GM12878 (cell line): ENCODE measurements at regions not wholly inside any gene's neighbourhood (a gene's known extent, or its start where the extent isn't known, plus 50 kb on each side); places are given as distances from the start of the nearest gene placed in this dataset.

Experiments used
- ATAC-seq: fragments of 200-7000 bp; cut with Tn5 transposase; 3 replicates; pipeline ENCODE4 v1.9.1; 2020; ENCODE audit warnings: mild to moderate bottlenecking, moderate library complexity
- BruUV-seq: library from RNA; stranded (reverse); fragments of 400-500 nt; replicated peaks from 2 replicates; lab custom pipeline; 2021; lab: Mats Ljungman, UMichigan
- CTCF ChIA-PET: fragments of 300-600 bp; sonication (Branson Sonifier 250); formaldehyde crosslinking; extraction: SDS; loops from one replicate; lab custom pipeline; 2021; ENCODE audit warnings: inconsistent platforms; lab: Yijun Ruan, JAX
- POLR2A ChIA-PET: fragments of 350-600 bp; formaldehyde crosslinking; extraction: SDS; loops from one replicate; lab custom pipeline; 2021; ENCODE audit warnings: inconsistent platforms; lab: Charles Lee
- RAD21 ChIA-PET: fragments of 300-600 bp; sonication (Branson Sonifier 250); formaldehyde crosslinking; loops from one replicate; lab custom pipeline; 2023; ENCODE audit warnings: antibody characterized with exemption; ENCODE audit not compliant: unreplicated experiment; lab: Charles Lee
- SMC1A ChIA-PET: fragments of 300-600 bp; sonication (Branson Sonifier 250); formaldehyde crosslinking; loops from one replicate; lab custom pipeline; 2023; ENCODE audit not compliant: unreplicated experiment, uncharacterized antibody; lab: Charles Lee
- DNase-seq: peaks from one replicate; pipeline ENCODE4 v3.0.0-alpha.2; 2011; ENCODE audit warnings: low read depth, low spot score
- FAIRE-seq: peaks from 3 replicates; lab custom pipeline; 2011; peaks lifted over from hg19 to GRCh38; lab: Jason Lieb, UNC
- H2AFZ ChIP-seq: 2 replicates; pipeline ENCODE4 v1.6.0; 2011; ENCODE audit warnings: low read depth, low read length, control low read depth; ENCODE audit not compliant: control insufficient read depth
- H3K27ac ChIP-seq: 2 replicates; pipeline ENCODE4 v1.5.1; 2011; ENCODE audit warnings: control low read depth; ENCODE audit not compliant: control insufficient read depth, insufficient read depth
- H3K27me3 ChIP-seq, 2 experiments: replicated peaks in 1 of 2; 2 replicates each; pipeline versions ENCODE4 v1.6.0 to v1.6.1; 2011; ENCODE audit warnings: low read length in 1 of 2; ENCODE audit not compliant: control insufficient read depth in 2 of 2, insufficient read depth in 2 of 2
- H3K36me3 ChIP-seq, 2 experiments: 2 replicates each; pipeline ENCODE4 v1.5.1; 2011; ENCODE audit warnings: low read length in 1 of 2; ENCODE audit not compliant: control insufficient read depth in 2 of 2, insufficient read depth in 2 of 2
- H3K4me1 ChIP-seq: 2 replicates; pipeline ENCODE4 v1.6.1; 2011; ENCODE audit warnings: mild to moderate bottlenecking, low read length, moderate library complexity, mixed read lengths; ENCODE audit not compliant: control insufficient read depth, insufficient read depth
- H3K4me2 ChIP-seq: 2 replicates; pipeline ENCODE4 v1.6.0; 2011; ENCODE audit warnings: control low read depth; ENCODE audit not compliant: control insufficient read depth, insufficient read depth
- H3K4me3 ChIP-seq: fragments of 200-600 bp; sonication (generic); 2 replicates; pipeline ENCODE4 v1.5.1; 2016
- H3K79me2 ChIP-seq: 2 replicates; pipeline ENCODE4 v1.6.0; 2011; ENCODE audit warnings: low read length; ENCODE audit not compliant: control insufficient read depth, insufficient read depth
- H3K9ac ChIP-seq: 2 replicates; pipeline ENCODE4 v1.8.0; 2011; ENCODE audit warnings: low read length, control low read depth, mixed read lengths; ENCODE audit not compliant: control insufficient read depth, insufficient read depth
- H3K9me3 ChIP-seq: replicated peaks from 3 replicates; pipeline ENCODE4 v1.5.1; 2011; ENCODE audit warnings: mild to moderate bottlenecking, low read length; ENCODE audit not compliant: control insufficient read depth, insufficient read depth
- H4K20me1 ChIP-seq: 2 replicates; pipeline ENCODE4 v1.6.0; 2011; ENCODE audit not compliant: control insufficient read depth, insufficient read depth
- ASH2L ChIP-seq: fragments of 300-600, 200-600 bp; sonication (generic); IDR thresholded peaks from 2 replicates; pipeline ENCODE4 v1.6.1; 2017; ENCODE audit warnings: low read depth, mild to moderate bottlenecking, borderline replicate concordance
- ATF7 ChIP-seq: fragments of 450-650 bp; IDR thresholded peaks from 2 replicates; pipeline ENCODE4 v1.6.1; 2016; ENCODE audit warnings: low read depth, mild to moderate bottlenecking
- BRCA1 ChIP-seq: IDR thresholded peaks from 2 replicates; pipeline ENCODE4 v1.6.1; 2011; ENCODE audit warnings: low read depth, low read length, improper control_type of control experiment
- CEBPB ChIP-seq, 2 experiments: fragments of 150-350 bp in 1 of 2; IDR thresholded peaks; 2 replicates each; pipeline ENCODE4 v1.6.1; 2012 to 2014; ENCODE audit warnings: low read depth in 2 of 2, low read length in 2 of 2, borderline replicate concordance in 1 of 2, inconsistent platforms in 1 of 2
- FOXM1 ChIP-seq: IDR thresholded peaks from 2 replicates; pipeline ENCODE4 v1.6.1; 2012; ENCODE audit warnings: low read depth, mild to moderate bottlenecking, inconsistent platforms, low read length, moderate library complexity
- HCFC1 ChIP-seq: fragments of 150-350 bp; IDR thresholded peaks from 2 replicates; pipeline ENCODE4 v1.6.1; 2014; ENCODE audit warnings: low read length
- HDAC2 ChIP-seq: fragments of 200-600 bp; sonication (generic); IDR thresholded peaks from 2 replicates; pipeline ENCODE4 v1.6.1; 2017
- KDM1A ChIP-seq: fragments of 200-600 bp; sonication (generic); IDR thresholded peaks from 2 replicates; pipeline ENCODE4 v1.6.1; 2016; ENCODE audit warnings: borderline replicate concordance
- KLF5 ChIP-seq: fragments of 450-650 bp; IDR thresholded peaks from 2 replicates; pipeline ENCODE4 v1.6.1; 2014; ENCODE audit warnings: mild to moderate bottlenecking; ENCODE audit not compliant: partially characterized antibody
- MEF2A ChIP-seq: IDR thresholded peaks from 2 replicates; pipeline ENCODE4 v1.6.1; 2011; ENCODE audit warnings: low read depth, mild to moderate bottlenecking, low read length, moderate library complexity; ENCODE audit not compliant: insufficient read depth
- PAX8 ChIP-seq: fragments of 450-650 bp; IDR thresholded peaks from 2 replicates; pipeline ENCODE4 v1.6.1; 2017; ENCODE audit warnings: mild to moderate bottlenecking, moderate library complexity
- ZNF384 ChIP-seq: IDR thresholded peaks from 2 replicates; pipeline ENCODE4 v1.6.1; 2012; ENCODE audit warnings: low read depth, mild to moderate bottlenecking, low read length, improper control_type of control experiment, borderline replicate concordance
- WGBS: methylation state at CpG from one replicate; pipeline ENCODE4 v1.1.6; 2016; ENCODE audit warnings: low lambda C conversion rate; ENCODE audit not compliant: insufficient replicate concordance, insufficient coverage; ENCODE audit errors: missing lambda C conversion rate; 5-methylcytosine and 5-hydroxymethylcytosine counted together
- in situ Hi-C: fragments of 300-500 bp; cut with MboI; formaldehyde crosslinking; loops from 9 replicates; pipeline ENCODE4 v1.14.3; 2018; ENCODE audit warnings: mixed read lengths
- intact Hi-C: fragments of 100-400 bp; cut with micrococcal nuclease; formaldehyde crosslinking; loops from one replicate; pipeline ENCODE4 v1.14.2; 2022; ENCODE audit not compliant: unreplicated experiment
- TF ChIP-seq, protein P1 (sequence below): fragments of 450-650 bp; formaldehyde crosslinking; IDR thresholded peaks from 2 replicates; pipeline ENCODE4 v1.5.0; 2022; ENCODE audit warnings: mild to moderate bottlenecking, missing genetic modification characterization
- TF ChIP-seq, protein P2 (sequence below): fragments of 450-650 bp; IDR thresholded peaks from 2 replicates; pipeline ENCODE4 v1.6.1; 2014; ENCODE audit warnings: mild to moderate bottlenecking
- TF ChIP-seq, protein P3 (sequence below): IDR thresholded peaks from 2 replicates; pipeline ENCODE4 v1.6.1; 2011; ENCODE audit warnings: borderline replicate concordance, low read depth, mild to moderate bottlenecking, moderate library complexity, low read length; ENCODE audit not compliant: insufficient read depth, poor library complexity, severe bottlenecking
- TF ChIP-seq, protein P4 (sequence below): fragments of 450-650 bp; IDR thresholded peaks from 2 replicates; pipeline ENCODE4 v1.6.1; 2017; ENCODE audit warnings: mild to moderate bottlenecking, moderate library complexity

DNA sequence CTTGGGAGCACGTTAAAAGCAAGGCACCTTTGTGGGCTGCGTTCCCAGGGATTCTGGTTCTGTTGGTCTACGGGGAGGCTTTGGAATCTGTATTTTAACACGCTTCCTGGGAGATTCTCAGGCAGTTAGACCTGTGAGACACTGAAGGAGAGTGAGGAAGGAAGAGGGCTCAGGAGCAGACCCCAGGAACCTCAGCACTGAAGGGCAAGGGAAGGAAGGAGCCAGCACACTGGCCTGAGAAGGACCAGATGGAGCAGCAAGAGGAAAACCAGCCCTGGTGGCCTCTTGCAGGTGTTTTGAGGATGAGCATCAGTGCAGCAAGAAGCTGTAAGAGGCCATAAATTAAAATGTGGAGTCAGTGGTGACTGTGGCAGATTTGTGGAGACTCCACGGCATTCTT lies 146.7 kb downstream of the RPLP1 start:
- H3K36me3 ChIP-seq: no peaks in the 10 kb centered on the region
- ATAC-seq: no peak
- ChIA-PET RAD21 (interaction anchor here (1.3 kb wide), 1 partner anchor 115 kb away, joined by 3 read pairs; no protein-coding TSS in a partner anchor), SMC1A (no interaction called here), POLR2A (no interaction called here), CTCF (no interaction called here)
- H3K4me3 ChIP-seq: no peak overlapping the region
- no peaks in the 10 kb centered on the region for H3K9me3 ChIP-seq
- H3K27me3 ChIP-seq: peaks cover 6 to 7% of the 10 kb centered on the region in 2 experiments; a peak in 2 of 4 replicates
- intact Hi-C loops: no loop called here
- no peaks in the 10 kb centered on the region for H3K4me1 ChIP-seq
- FAIRE-seq: no peak
- DNase-seq: no peak
- no peaks in the 10 kb centered on the region for H3K79me2 ChIP-seq
- in situ Hi-C loops: no loop called here
- WGBS: 21% methylated on average over 5 of the region's 5 CpGs
- no TSS peak for BruUV-seq
- H3K27ac ChIP-seq: no peak overlapping the region
- H4K20me1 ChIP-seq: no peaks in the 10 kb centered on the region
- no peak overlapping the region for H3K4me2 ChIP-seq
- no peak overlapping the region for H2AFZ ChIP-seq
- H3K9ac ChIP-seq: no peak overlapping the region
- no peak for TF ChIP-seq ASH2L
- TF ChIP-seq, protein P1, sequence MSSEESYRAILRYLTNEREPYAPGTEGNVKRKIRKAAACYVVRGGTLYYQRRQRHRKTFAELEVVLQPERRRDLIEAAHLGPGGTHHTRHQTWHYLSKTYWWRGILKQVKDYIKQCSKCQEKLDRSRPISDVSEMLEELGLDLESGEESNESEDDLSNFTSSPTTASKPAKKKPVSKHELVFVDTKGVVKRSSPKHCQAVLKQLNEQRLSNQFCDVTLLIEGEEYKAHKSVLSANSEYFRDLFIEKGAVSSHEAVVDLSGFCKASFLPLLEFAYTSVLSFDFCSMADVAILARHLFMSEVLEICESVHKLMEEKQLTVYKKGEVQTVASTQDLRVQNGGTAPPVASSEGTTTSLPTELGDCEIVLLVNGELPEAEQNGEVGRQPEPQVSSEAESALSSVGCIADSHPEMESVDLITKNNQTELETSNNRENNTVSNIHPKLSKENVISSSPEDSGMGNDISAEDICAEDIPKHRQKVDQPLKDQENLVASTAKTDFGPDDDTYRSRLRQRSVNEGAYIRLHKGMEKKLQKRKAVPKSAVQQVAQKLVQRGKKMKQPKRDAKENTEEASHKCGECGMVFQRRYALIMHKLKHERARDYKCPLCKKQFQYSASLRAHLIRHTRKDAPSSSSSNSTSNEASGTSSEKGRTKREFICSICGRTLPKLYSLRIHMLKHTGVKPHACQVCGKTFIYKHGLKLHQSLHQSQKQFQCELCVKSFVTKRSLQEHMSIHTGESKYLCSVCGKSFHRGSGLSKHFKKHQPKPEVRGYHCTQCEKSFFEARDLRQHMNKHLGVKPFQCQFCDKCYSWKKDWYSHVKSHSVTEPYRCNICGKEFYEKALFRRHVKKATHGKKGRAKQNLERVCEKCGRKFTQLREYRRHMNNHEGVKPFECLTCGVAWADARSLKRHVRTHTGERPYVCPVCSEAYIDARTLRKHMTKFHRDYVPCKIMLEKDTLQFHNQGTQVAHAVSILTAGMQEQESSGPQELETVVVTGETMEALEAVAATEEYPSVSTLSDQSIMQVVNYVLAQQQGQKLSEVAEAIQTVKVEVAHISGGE: no peak
- TF ChIP-seq, protein P2, sequence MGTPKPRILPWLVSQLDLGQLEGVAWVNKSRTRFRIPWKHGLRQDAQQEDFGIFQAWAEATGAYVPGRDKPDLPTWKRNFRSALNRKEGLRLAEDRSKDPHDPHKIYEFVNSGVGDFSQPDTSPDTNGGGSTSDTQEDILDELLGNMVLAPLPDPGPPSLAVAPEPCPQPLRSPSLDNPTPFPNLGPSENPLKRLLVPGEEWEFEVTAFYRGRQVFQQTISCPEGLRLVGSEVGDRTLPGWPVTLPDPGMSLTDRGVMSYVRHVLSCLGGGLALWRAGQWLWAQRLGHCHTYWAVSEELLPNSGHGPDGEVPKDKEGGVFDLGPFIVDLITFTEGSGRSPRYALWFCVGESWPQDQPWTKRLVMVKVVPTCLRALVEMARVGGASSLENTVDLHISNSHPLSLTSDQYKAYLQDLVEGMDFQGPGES: no peak
- no peak for TF ChIP-seq ZNF384
- no peak for TF ChIP-seq FOXM1
- TF ChIP-seq PAX8: no peak
- no peak for TF ChIP-seq HCFC1
- TF ChIP-seq BRCA1: no peak
- no peak for TF ChIP-seq KLF5
- TF ChIP-seq, protein P3, sequence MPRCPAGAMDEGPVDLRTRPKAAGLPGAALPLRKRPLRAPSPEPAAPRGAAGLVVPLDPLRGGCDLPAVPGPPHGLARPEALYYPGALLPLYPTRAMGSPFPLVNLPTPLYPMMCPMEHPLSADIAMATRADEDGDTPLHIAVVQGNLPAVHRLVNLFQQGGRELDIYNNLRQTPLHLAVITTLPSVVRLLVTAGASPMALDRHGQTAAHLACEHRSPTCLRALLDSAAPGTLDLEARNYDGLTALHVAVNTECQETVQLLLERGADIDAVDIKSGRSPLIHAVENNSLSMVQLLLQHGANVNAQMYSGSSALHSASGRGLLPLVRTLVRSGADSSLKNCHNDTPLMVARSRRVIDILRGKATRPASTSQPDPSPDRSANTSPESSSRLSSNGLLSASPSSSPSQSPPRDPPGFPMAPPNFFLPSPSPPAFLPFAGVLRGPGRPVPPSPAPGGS: no peak
- no peak for TF ChIP-seq KDM1A
- TF ChIP-seq HDAC2: no peak
- no peak for TF ChIP-seq ATF7
- TF ChIP-seq, protein P4, sequence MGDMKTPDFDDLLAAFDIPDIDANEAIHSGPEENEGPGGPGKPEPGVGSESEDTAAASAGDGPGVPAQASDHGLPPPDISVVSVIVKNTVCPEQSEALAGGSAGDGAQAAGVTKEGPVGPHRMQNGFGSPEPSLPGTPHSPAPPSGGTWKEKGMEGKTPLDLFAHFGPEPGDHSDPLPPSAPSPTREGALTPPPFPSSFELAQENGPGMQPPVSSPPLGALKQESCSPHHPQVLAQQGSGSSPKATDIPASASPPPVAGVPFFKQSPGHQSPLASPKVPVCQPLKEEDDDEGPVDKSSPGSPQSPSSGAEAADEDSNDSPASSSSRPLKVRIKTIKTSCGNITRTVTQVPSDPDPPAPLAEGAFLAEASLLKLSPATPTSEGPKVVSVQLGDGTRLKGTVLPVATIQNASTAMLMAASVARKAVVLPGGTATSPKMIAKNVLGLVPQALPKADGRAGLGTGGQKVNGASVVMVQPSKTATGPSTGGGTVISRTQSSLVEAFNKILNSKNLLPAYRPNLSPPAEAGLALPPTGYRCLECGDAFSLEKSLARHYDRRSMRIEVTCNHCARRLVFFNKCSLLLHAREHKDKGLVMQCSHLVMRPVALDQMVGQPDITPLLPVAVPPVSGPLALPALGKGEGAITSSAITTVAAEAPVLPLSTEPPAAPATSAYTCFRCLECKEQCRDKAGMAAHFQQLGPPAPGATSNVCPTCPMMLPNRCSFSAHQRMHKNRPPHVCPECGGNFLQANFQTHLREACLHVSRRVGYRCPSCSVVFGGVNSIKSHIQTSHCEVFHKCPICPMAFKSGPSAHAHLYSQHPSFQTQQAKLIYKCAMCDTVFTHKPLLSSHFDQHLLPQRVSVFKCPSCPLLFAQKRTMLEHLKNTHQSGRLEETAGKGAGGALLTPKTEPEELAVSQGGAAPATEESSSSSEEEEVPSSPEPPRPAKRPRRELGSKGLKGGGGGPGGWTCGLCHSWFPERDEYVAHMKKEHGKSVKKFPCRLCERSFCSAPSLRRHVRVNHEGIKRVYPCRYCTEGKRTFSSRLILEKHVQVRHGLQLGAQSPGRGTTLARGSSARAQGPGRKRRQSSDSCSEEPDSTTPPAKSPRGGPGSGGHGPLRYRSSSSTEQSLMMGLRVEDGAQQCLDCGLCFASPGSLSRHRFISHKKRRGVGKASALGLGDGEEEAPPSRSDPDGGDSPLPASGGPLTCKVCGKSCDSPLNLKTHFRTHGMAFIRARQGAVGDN: no peak
- no peak for TF ChIP-seq MEF2A
- TF ChIP-seq CEBPB (IDR thresholded peaks at IDR 0.05; ENCODE audit: borderline replicate concordance in 1 of 2, low read depth in 2 of 2, low read length in 2 of 2): no peak
